Erythroblast (primary cell): ENCODE measurements at regions not wholly inside any gene's neighbourhood (a gene's known extent, or its start where the extent isn't known, plus 50 kb on each side); places are given as distances from the start of the nearest gene placed in this dataset.

Experiments
- GATA1 ChIP-seq: IDR thresholded peaks from 2 replicates; pipeline ENCODE4 v1.6.1; 2011; ENCODE audit warnings: low read depth, mild to moderate bottlenecking, control low read depth, low read length, moderate library complexity
- POLR2A ChIP-seq: IDR thresholded peaks from 2 replicates; pipeline ENCODE4 v1.6.1; 2011; ENCODE audit warnings: mild to moderate bottlenecking, low read length

GRCh38 chr11:96794152-96794551 is 404.3 kb downstream of the JRKL start:
- no peak for TF ChIP-seq POLR2A
- TF ChIP-seq GATA1: no peak
